ENCODE measurements at regions not wholly inside any gene's neighbourhood (a gene's known extent, or its start where the extent isn't known, plus 50 kb on each side); places are given as distances from the start of the nearest gene placed in this dataset.

GRCh38 chr4:34009951-34010350 is 2234.4 kb downstream of the ARAP2 start:
- no peak for TF ChIP-seq CTCF (IDR thresholded peaks at IDR 0.05; ENCODE audit: control extremely low read depth in 1 of 3, insufficient read depth in 1 of 3, low read depth in 1 of 3, low read length in 3 of 3)
- no peak for TF ChIP-seq TCF12 (IDR thresholded peaks at IDR 0.05; ENCODE audit: low read depth, low read length)
- TF ChIP-seq PHF8 (conservative IDR thresholded peaks at IDR 0.05; ENCODE audit: low read depth, low read length) = no peak
- no peak for TF ChIP-seq RAD21 (IDR thresholded peaks at IDR 0.05 in 1 of 2, conservative IDR thresholded peaks at IDR 0.05 in 1 of 2; ENCODE audit: low read depth in 2 of 2, low read length in 2 of 2)
- no peak for TF ChIP-seq KDM1A (IDR thresholded peaks at IDR 0.05; ENCODE audit: borderline replicate concordance, low read length)
- no peak for TF ChIP-seq EZH2 (IDR thresholded peaks at IDR 0.05; ENCODE audit: low read depth, low read length, severe bottlenecking)
- no peak for TF ChIP-seq TAF1 (IDR thresholded peaks at IDR 0.05; ENCODE audit: low read depth, low read length)
- no peak for TF ChIP-seq CHD1 (IDR thresholded peaks at IDR 0.05; ENCODE audit: low read depth, low read length)
- no peak for TF ChIP-seq POLR2AphosphoS5 (IDR thresholded peaks at IDR 0.05; ENCODE audit: low read depth, low read length)
- TF ChIP-seq POLR2A (IDR thresholded peaks at IDR 0.05; ENCODE audit: control extremely low read depth in 1 of 2, low read depth in 2 of 2, low read length in 2 of 2) = no peak
- TF ChIP-seq BRCA1 (IDR thresholded peaks at IDR 0.05; ENCODE audit: low read depth, low read length) = no peak
- no peak for TF ChIP-seq YY1 (IDR thresholded peaks at IDR 0.05; ENCODE audit: low read depth, low read length)
